Erythroblast (primary cell): ENCODE measurements at regions not wholly inside any gene's neighbourhood (a gene's known extent, or its start where the extent isn't known, plus 50 kb on each side); places are given as distances from the start of the nearest gene placed in this dataset.

ENCODE experiments used
- GATA1 ChIP-seq: IDR thresholded peaks from 2 replicates; pipeline ENCODE4 v1.6.1; 2011; ENCODE audit warnings: low read depth, mild to moderate bottlenecking, control low read depth, low read length, moderate library complexity
- POLR2A ChIP-seq: IDR thresholded peaks from 2 replicates; pipeline ENCODE4 v1.6.1; 2011; ENCODE audit warnings: mild to moderate bottlenecking, low read length

- TF ChIP-seq POLR2A (no peak), GATA1 (no peak)
These were observed 126.8 kb downstream of the CDC42EP3 start for GRCh38 chr2:37544591-37545031.
